Smooth muscle cell (in vitro differentiated cells): ENCODE measurements at regions not wholly inside any gene's neighbourhood (a gene's known extent, or its start where the extent isn't known, plus 50 kb on each side); places are given as distances from the start of the nearest gene placed in this dataset.

Source experiments
- DNase-seq: peaks from one replicate; lab custom pipeline; 2025; ENCODE audit not compliant: unreplicated experiment; lab: John Stamatoyannopoulos, UW
- H2AFZ ChIP-seq: fragments of 200-600 bp; sonication (generic); 2 replicates; pipeline ENCODE4 v1.6.0; 2016; ENCODE audit warnings: antibody characterized with exemption, low read depth, mild to moderate bottlenecking
- H3F3A ChIP-seq: fragments of 200-600 bp; sonication (generic); 2 replicates; pipeline ENCODE4 v1.6.0; 2017; ENCODE audit warnings: antibody characterized with exemption, low read depth
- H3K27ac ChIP-seq: fragments of 200-600 bp; sonication (generic); 2 replicates; pipeline ENCODE4 v1.5.1; 2016; ENCODE audit warnings: low read depth, mild to moderate bottlenecking
- H3K27me3 ChIP-seq: fragments of 200-600 bp; sonication (generic); 2 replicates; pipeline ENCODE4 v1.6.1; 2016; ENCODE audit warnings: low read depth, mild to moderate bottlenecking
- H3K36me3 ChIP-seq: fragments of 200-600 bp; sonication (generic); 2 replicates; pipeline ENCODE4 v1.5.1; 2016; ENCODE audit warnings: low read depth
- H3K4me1 ChIP-seq: fragments of 200-600 bp; sonication (generic); 2 replicates; pipeline ENCODE4 v1.5.1; 2016; ENCODE audit warnings: low read depth
- H3K4me2 ChIP-seq: fragments of 200-600 bp; sonication (generic); 2 replicates; pipeline ENCODE4 v1.6.0; 2016; ENCODE audit warnings: mild to moderate bottlenecking
- H3K4me3 ChIP-seq: fragments of 200-600 bp; sonication (generic); 2 replicates; pipeline ENCODE4 v1.5.1; 2016; ENCODE audit warnings: mild to moderate bottlenecking
- H3K79me2 ChIP-seq: fragments of 200-600 bp; sonication (generic); 2 replicates; pipeline ENCODE4 v1.6.0; 2016; ENCODE audit warnings: low read depth, mild to moderate bottlenecking
- H3K9ac ChIP-seq: fragments of 200-600 bp; sonication (generic); 2 replicates; pipeline ENCODE4 v1.6.0; 2016; ENCODE audit warnings: low read depth
- H3K9me3 ChIP-seq: fragments of 200-600 bp; sonication (generic); replicated peaks from 2 replicates; pipeline ENCODE4 v1.5.1; 2016; ENCODE audit warnings: low read depth
- H4K20me1 ChIP-seq: fragments of 200-600 bp; sonication (generic); 2 replicates; pipeline ENCODE4 v1.6.0; 2016; ENCODE audit warnings: low read depth
- CTCF ChIP-seq: fragments of 200-600 bp; sonication (generic); IDR thresholded peaks from 2 replicates; pipeline ENCODE4 v1.5.1; 2017; ENCODE audit warnings: borderline replicate concordance, mild to moderate bottlenecking, antibody characterized with exemption; ENCODE audit not compliant: insufficient read depth, poor library complexity, severe bottlenecking
- WGBS: methylation state at CpG from one replicate; pipeline ENCODE4 v1.1.7; 2016; ENCODE audit warnings: low lambda C conversion rate; 5-methylcytosine and 5-hydroxymethylcytosine counted together

- Histone ChIP-seq H3K9me3 (no peaks in the 10 kb centered on the region), H3K27ac (no peak overlapping the region)
These were observed 951.6 kb upstream of the SLC39A10 start for GRCh38 chr2:194705398-194705797.

GRCh38 chr2:194700726-194701125 lies 956.3 kb upstream of the SLC39A10 start:
- Histone ChIP-seq H3F3A (no peaks in the 10 kb centered on the region), H3K27me3 (no peaks in the 10 kb centered on the region), H3K36me3 (no peaks in the 10 kb centered on the region), H3K9ac (no peak overlapping the region), H3K9me3 (no peaks in the 10 kb centered on the region), H3K27ac (no peak overlapping the region), H3K4me1 (no peaks in the 10 kb centered on the region), H2AFZ (no peak overlapping the region), H3K4me2 (no peak overlapping the region), H3K79me2 (no peaks in the 10 kb centered on the region), H4K20me1 (no peaks in the 10 kb centered on the region), H3K4me3 (no peak overlapping the region)
- no peak for TF ChIP-seq CTCF
- DNase-seq: no peak

More at GRCh38 chr2:194705398-194705797, 951.6 kb upstream of the SLC39A10 start:
- no peak for DNase-seq
- H3K79me2 ChIP-seq: no peaks in the 10 kb centered on the region
- H2AFZ ChIP-seq: no peak overlapping the region
- no peaks in the 10 kb centered on the region for H4K20me1 ChIP-seq
- 85% methylated on average over 2 of the region's 2 CpGs for WGBS
- H3F3A ChIP-seq: no peaks in the 10 kb centered on the region
- H3K9ac ChIP-seq: no peak overlapping the region
- H3K36me3 ChIP-seq: no peaks in the 10 kb centered on the region
- no peaks in the 10 kb centered on the region for H3K27me3 ChIP-seq
- no peak for TF ChIP-seq CTCF
- H3K4me3 ChIP-seq: no peak overlapping the region
- H3K4me2 ChIP-seq: no peak overlapping the region
- no peaks in the 10 kb centered on the region for H3K4me1 ChIP-seq

GRCh38 chr2:194700116-194700515 lies 956.9 kb upstream of the SLC39A10 start:
- no peak for DNase-seq
- no peak overlapping the region for H3K9ac ChIP-seq
- H3K4me3 ChIP-seq: no peak overlapping the region
- H3K4me2 ChIP-seq: no peak overlapping the region
- no peaks in the 10 kb centered on the region for H4K20me1 ChIP-seq
- H3K27me3 ChIP-seq: no peaks in the 10 kb centered on the region
- no peak overlapping the region for H2AFZ ChIP-seq
- H3K36me3 ChIP-seq: no peaks in the 10 kb centered on the region
- 93% methylated on average over 3 of the region's 3 CpGs for WGBS
- H3K27ac ChIP-seq: no peak overlapping the region
- no peak for TF ChIP-seq CTCF
- H3K4me1 ChIP-seq: no peaks in the 10 kb centered on the region
- H3F3A ChIP-seq: no peaks in the 10 kb centered on the region
- H3K9me3 ChIP-seq: no peaks in the 10 kb centered on the region
- H3K79me2 ChIP-seq: no peaks in the 10 kb centered on the region

GRCh38 chr2:194698012-194698411 lies 959.0 kb upstream of the SLC39A10 start:
- Histone ChIP-seq H3K4me3 (no peak overlapping the region), H3K9me3 (no peaks in the 10 kb centered on the region), H3K36me3 (no peaks in the 10 kb centered on the region), H4K20me1 (no peaks in the 10 kb centered on the region), H3K79me2 (no peaks in the 10 kb centered on the region), H3K4me1 (no peaks in the 10 kb centered on the region), H2AFZ (no peak overlapping the region), H3K9ac (no peak overlapping the region), H3F3A (no peaks in the 10 kb centered on the region), H3K27ac (no peak overlapping the region), H3K4me2 (no peak overlapping the region), H3K27me3 (no peaks in the 10 kb centered on the region)
- DNase-seq: no peak
- TF ChIP-seq CTCF: no peak
- 80% methylated on average over 3 of the region's 3 CpGs for WGBS
